Left lung (tissue), 4 donors: ENCODE measurements at regions not wholly inside any gene's neighbourhood (a gene's known extent, or its start where the extent isn't known, plus 50 kb on each side); places are given as distances from the start of the nearest gene placed in this dataset.

ENCODE experiments used
- ATAC-seq: fragments of 200-7000 bp; cut with Tn5 transposase; one replicate; pipeline ENCODE4 v1.9.1; 2020; ENCODE audit warnings: moderate library complexity
- DNase-seq, 4 donors: peaks; one replicate each; pipeline ENCODE4 v3.0.0-alpha.2; 2013 to 2020
- H3K27ac ChIP-seq, 2 donors: fragments of 200-600 bp; sonication (generic) in 1 of 2; one replicate each; pipeline versions ENCODE4 v1.5.0 to v1.8.0; 2020 to 2021
- H3K27me3 ChIP-seq, 2 donors: fragments of 200-600 bp; sonication (generic) in 1 of 2; one replicate each; pipeline versions ENCODE4 v1.5.0 to v1.8.0; 2020 to 2021
- H3K36me3 ChIP-seq, 2 donors: fragments of 200-600 bp; sonication (generic) in 1 of 2; one replicate each; pipeline versions ENCODE4 v1.5.0 to v1.8.0; 2020 to 2021
- H3K4me1 ChIP-seq, 2 donors: fragments of 200-600 bp; one replicate each; pipeline ENCODE4 v1.8.0; 2021
- H3K4me3 ChIP-seq, 2 donors: fragments of 200-600 bp; sonication (generic) in 1 of 2; one replicate each; pipeline versions ENCODE4 v1.5.0 to v1.8.0; 2020 to 2021; ENCODE audit warnings: mild to moderate bottlenecking in 1 of 2
- H3K9me3 ChIP-seq, 2 donors: fragments of 200-600 bp; sonication (generic) in 1 of 2; one replicate each; pipeline versions ENCODE4 v1.5.0 to v1.8.0; 2020 to 2021
- CTCF ChIP-seq, 2 donors: fragments of 200-600 bp; sonication (generic) in 1 of 2; IDR thresholded peaks; one replicate each; pipeline versions ENCODE4 v1.5.0 to v1.8.0; 2021; ENCODE audit warnings: antibody characterized with exemption in 2 of 2
- intact Hi-C, 2 donors: fragments of 100-400 bp; cut with DNase I; formaldehyde crosslinking; loops; one replicate each; pipeline versions ENCODE4 v1.11.2 to v1.14.2; 2022
- donor health status: DM: no; HTN: yes; CAD: no.
- donor health status: DM: no; HTN: no; CAD: no.

GRCh38 chr1:244314921-244315559 lies 136.7 kb downstream of the ADSS2 start:
- intact Hi-C loops: no loop called here
- no peaks in the 10 kb centered on the region for H3K36me3 ChIP-seq
- no peaks in the 10 kb centered on the region for H3K27me3 ChIP-seq
- TF ChIP-seq CTCF (IDR thresholded peaks at IDR 0.05): no peak
- H3K4me3 ChIP-seq: no peak overlapping the region
- H3K9me3 ChIP-seq: no peaks in the 10 kb centered on the region
- H3K4me1 ChIP-seq: peaks cover 0 to 18% of the 10 kb centered on the region in 2 donors
- DNase-seq (no peak), ATAC-seq (no peak)
- no peak overlapping the region for H3K27ac ChIP-seq

GRCh38 chr1:244315996-244316395 lies 135.7 kb downstream of the ADSS2 start:
- intact Hi-C loops: no loop called here
- no peak for ATAC-seq
- Histone ChIP-seq H3K4me1 (peaks cover 0 to 28% of the 10 kb centered on the region in 2 donors), H3K4me3 (no peak overlapping the region), H3K9me3 (no peaks in the 10 kb centered on the region), H3K27me3 (no peaks in the 10 kb centered on the region), H3K27ac (no peak overlapping the region), H3K36me3 (no peaks in the 10 kb centered on the region)
- no peak for DNase-seq
- no peak for TF ChIP-seq CTCF (IDR thresholded peaks at IDR 0.05)

GRCh38 chr1:244316407-244316806 lies 135.3 kb downstream of the ADSS2 start:
- ATAC-seq: no peak
- peaks cover 0 to 32% of the 10 kb centered on the region in 2 donors for H3K4me1 ChIP-seq
- no peaks in the 10 kb centered on the region for H3K36me3 ChIP-seq
- no peaks in the 10 kb centered on the region for H3K27me3 ChIP-seq
- no peak overlapping the region for H3K27ac ChIP-seq
- no peak overlapping the region for H3K4me3 ChIP-seq
- no peak for DNase-seq
- intact Hi-C loops: no loop called here
- TF ChIP-seq CTCF (IDR thresholded peaks at IDR 0.05): no peak
- H3K9me3 ChIP-seq: no peaks in the 10 kb centered on the region

GRCh38 chr1:244316986-244317655 lies 134.6 kb downstream of the ADSS2 start:
- no peak for ATAC-seq
- DNase-seq: no peak

More at GRCh38 chr1:244316986-244317655, 134.6 kb downstream of the ADSS2 start:
- TF ChIP-seq CTCF (IDR thresholded peaks at IDR 0.05): no peak
- intact Hi-C loops: no loop called here
- Histone ChIP-seq H3K27me3 (no peaks in the 10 kb centered on the region), H3K36me3 (no peaks in the 10 kb centered on the region), H3K4me1 (peaks cover under 1 to 39% of the 10 kb centered on the region in 2 donors), H3K27ac (no peak overlapping the region), H3K9me3 (no peaks in the 10 kb centered on the region), H3K4me3 (no peak overlapping the region)
